Ascending aorta (tissue), 2 donors: ENCODE measurements at regions not wholly inside any gene's neighbourhood (a gene's known extent, or its start where the extent isn't known, plus 50 kb on each side); places are given as distances from the start of the nearest gene placed in this dataset.
"Not testable (repeated sequence)": the region's sequence is repeated elsewhere in the genome, so short reads cannot be mapped to it uniquely, and the experiment has no call there.

Experiments used
- DNase-seq, 2 donors: peaks; one replicate each; pipeline ENCODE4 v3.0.0-alpha.2; 2019; ENCODE audit warnings: low spot score in 2 of 2
- H3K27ac ChIP-seq, 2 donors: fragments of 200-600 bp; sonication (generic); one replicate each; pipeline ENCODE4 v1.5.1; 2016 to 2017; ENCODE audit warnings: mild to moderate bottlenecking in 1 of 2
- H3K27me3 ChIP-seq: fragments of 200-600 bp; sonication (generic); one replicate; pipeline ENCODE4 v1.5.1; 2017
- H3K36me3 ChIP-seq, 2 donors: fragments of 200-600 bp; sonication (generic); one replicate each; pipeline ENCODE4 v1.5.1; 2016
- H3K4me1 ChIP-seq, 2 donors: fragments of 200-600 bp; sonication (generic); one replicate each; pipeline ENCODE4 v1.5.1; 2016 to 2017; ENCODE audit warnings: mild to moderate bottlenecking in 1 of 2
- H3K4me3 ChIP-seq, 2 donors: fragments of 200-600 bp; sonication (generic); one replicate each; pipeline ENCODE4 v1.5.1; 2016 to 2017; ENCODE audit warnings: mild to moderate bottlenecking in 1 of 2
- H3K9me3 ChIP-seq, 2 donors: fragments of 200-600 bp; sonication (generic); one replicate each; pipeline ENCODE4 v1.5.1; 2016
- CTCF ChIP-seq, 3 experiments: fragments of 200-600 bp in 2 of 3; fragments of 450-650 bp in 1 of 3; sonication (generic) in 2 of 3; IDR thresholded peaks; one replicate each; pipeline ENCODE4 v1.5.1; 2016 to 2019; ENCODE audit warnings: antibody characterized with exemption in 3 of 3, mild to moderate bottlenecking in 1 of 3, moderate library complexity in 1 of 3
- intact Hi-C: fragments of 100-400 bp; cut with DNase I; formaldehyde crosslinking; loops from one replicate; pipeline ENCODE4 v1.15.1; 2023

- DNase-seq = no peak
- Histone ChIP-seq H3K36me3 (no peaks in the 10 kb centered on the region), H3K27ac (no peak overlapping the region), H3K4me3 (no peak overlapping the region), H3K27me3 (no peaks in the 10 kb centered on the region), H3K4me1 (no peaks in the 10 kb centered on the region), H3K9me3 (no peaks in the 10 kb centered on the region)
- intact Hi-C loops = no loop called here
- no peak for TF ChIP-seq CTCF (IDR thresholded peaks at IDR 0.05)
Measured at GRCh38 chr1:194624833-194625232, 1438.4 kb upstream of the B3GALT2 start.

- H3K27ac ChIP-seq = no peak overlapping the region
- no peaks in the 10 kb centered on the region for H3K36me3 ChIP-seq
- no peak overlapping the region for H3K4me3 ChIP-seq
- H3K27me3 ChIP-seq = no peaks in the 10 kb centered on the region
- TF ChIP-seq CTCF (IDR thresholded peaks at IDR 0.05) = no peak
- DNase-seq = no peak
- H3K9me3 ChIP-seq = no peaks in the 10 kb centered on the region
- H3K4me1 ChIP-seq = no peaks in the 10 kb centered on the region
- intact Hi-C loops = no loop called here
Measured at GRCh38 chr1:194618101-194618500, 1431.7 kb upstream of the B3GALT2 start.

- H3K4me3 ChIP-seq, DNase-seq, H3K27me3 ChIP-seq, H3K27ac ChIP-seq, H3K4me1 ChIP-seq, intact Hi-C loops, H3K9me3 ChIP-seq, H3K36me3 ChIP-seq: not testable (repeated sequence)
Measured at GRCh38 chr1:194617272-194617671, 1430.9 kb upstream of the B3GALT2 start.

- no peak for TF ChIP-seq CTCF (IDR thresholded peaks at IDR 0.05)
- H3K4me3 ChIP-seq = no peak overlapping the region
- intact Hi-C loops = no loop called here
- no peak for DNase-seq
- no peaks in the 10 kb centered on the region for H3K36me3 ChIP-seq
- no peaks in the 10 kb centered on the region for H3K4me1 ChIP-seq
- H3K27ac ChIP-seq = no peak overlapping the region
- H3K27me3 ChIP-seq = no peaks in the 10 kb centered on the region
- H3K9me3 ChIP-seq = no peaks in the 10 kb centered on the region
Measured at GRCh38 chr1:194616835-194617234, 1430.4 kb upstream of the B3GALT2 start.

GRCh38 chr1:194602184-194602583, 1415.8 kb upstream of the B3GALT2 start:
- Histone ChIP-seq H3K9me3 (no peaks in the 10 kb centered on the region), H3K4me1 (no peaks in the 10 kb centered on the region), H3K27me3 (no peaks in the 10 kb centered on the region), H3K4me3 (no peak overlapping the region), H3K36me3 (no peaks in the 10 kb centered on the region), H3K27ac (no peak overlapping the region)
- DNase-seq = no peak
- TF ChIP-seq CTCF (IDR thresholded peaks at IDR 0.05) = no peak
- intact Hi-C loops = no loop called here

GRCh38 chr1:194600716-194601115, 1414.3 kb upstream of the B3GALT2 start:
- TF ChIP-seq CTCF (IDR thresholded peaks at IDR 0.05) = no peak

More at GRCh38 chr1:194600716-194601115, 1414.3 kb upstream of the B3GALT2 start:
- H3K27ac ChIP-seq = no peak overlapping the region
- no peak overlapping the region for H3K4me3 ChIP-seq
- H3K4me1 ChIP-seq = no peaks in the 10 kb centered on the region
- intact Hi-C loops = no loop called here
- no peak for DNase-seq
- H3K27me3 ChIP-seq = no peaks in the 10 kb centered on the region
- H3K9me3 ChIP-seq = no peaks in the 10 kb centered on the region
- H3K36me3 ChIP-seq = no peaks in the 10 kb centered on the region
